ENCODE measurements at regions not wholly inside any gene's neighbourhood (a gene's known extent, or its start where the extent isn't known, plus 50 kb on each side); places are given as distances from the start of the nearest gene placed in this dataset.
A peak's percentile ranks its signal among the peaks of the same experiment; 100 is the strongest.

- Histone ChIP-seq H3K4me3 (no peak overlapping the region), H3K4me1 (no peaks in the 10 kb centered on the region)
Measured at GRCh38 chr6:40733770-40734396, 146.7 kb upstream of the LRFN2 start.

GRCh38 chr6:40733290-40733689 lies 146.1 kb upstream of the LRFN2 start:
- H3K36me3 ChIP-seq (replicated peaks), result no peaks in the 10 kb centered on the region
- no peak for DNase-seq (ENCODE audit: low spot score in 2 of 2)
- H3K4me3 ChIP-seq, result no peak overlapping the region
- H3K4me1 ChIP-seq, result no peaks in the 10 kb centered on the region
- no peaks in the 10 kb centered on the region for H3K9me3 ChIP-seq
- in situ Hi-C loops (cut with MboI; ENCODE audit: low sequenced_read_pairs), result no loop called here
- H3K27me3 ChIP-seq (ENCODE audit: low read depth), result 0 out of 2 replicates have a peak, but pooled peaks cover 3% of the 10 kb centered on the region

More at GRCh38 chr6:40733770-40734396, 146.7 kb upstream of the LRFN2 start:
- DNase-seq (ENCODE audit: low spot score in 2 of 2), result no peak
- in situ Hi-C loops (cut with MboI; ENCODE audit: low sequenced_read_pairs), result no loop called here
- H3K27me3 ChIP-seq (ENCODE audit: low read depth), result 0 out of 2 replicates have a peak, but pooled peaks cover 3% of the 10 kb centered on the region
- no peaks in the 10 kb centered on the region for H3K9me3 ChIP-seq
- H3K36me3 ChIP-seq (replicated peaks), result no peaks in the 10 kb centered on the region

DNA sequence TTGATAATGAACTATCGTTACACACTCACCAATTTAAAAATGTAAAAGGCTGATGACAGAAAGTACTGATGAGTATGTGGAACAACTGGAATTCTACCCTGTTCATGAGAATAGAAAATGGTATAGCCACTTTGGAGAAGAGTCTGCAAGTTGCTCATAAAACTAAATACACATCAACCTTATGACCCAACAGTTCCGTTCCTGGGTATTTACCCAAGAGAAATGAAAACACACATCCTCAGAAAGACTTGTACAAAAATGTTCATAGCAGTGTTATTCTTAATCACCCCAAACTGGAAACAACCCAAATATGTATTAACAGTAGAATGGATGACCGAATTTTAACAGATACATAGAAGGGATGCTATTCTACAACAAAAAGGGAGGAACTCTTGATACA lies 145.7 kb upstream of the LRFN2 start:
- H3K4me3 ChIP-seq, result no peak overlapping the region
- in situ Hi-C loops (cut with MboI; ENCODE audit: low sequenced_read_pairs), result no loop called here

DNA sequence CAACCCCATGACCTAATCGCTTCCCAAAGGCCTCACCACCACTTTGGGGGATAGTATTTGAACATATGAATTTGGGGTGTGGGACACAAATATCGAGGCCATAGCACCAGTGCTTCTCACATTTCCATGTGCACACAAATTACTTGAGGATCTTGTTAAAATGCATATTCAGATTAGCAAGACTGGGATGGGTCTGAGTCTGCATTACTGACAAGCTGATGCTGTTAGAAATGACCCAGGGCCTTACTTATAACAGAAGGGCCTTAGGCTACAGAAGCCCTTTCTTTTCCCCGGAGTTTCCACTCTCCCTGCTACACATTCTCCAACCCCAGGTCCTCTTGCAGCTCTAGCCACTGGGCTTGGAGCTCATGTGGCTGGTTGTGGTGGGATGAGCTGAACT lies 141.5 kb upstream of the LRFN2 start:
- no peaks in the 10 kb centered on the region for H3K4me1 ChIP-seq
- H3K36me3 ChIP-seq (replicated peaks), result no peaks in the 10 kb centered on the region
- DNase-seq (ENCODE audit: low spot score in 2 of 2), result no peak
- H3K27me3 ChIP-seq (ENCODE audit: low read depth), result no peaks in the 10 kb centered on the region
- H3K9me3 ChIP-seq, result no peaks in the 10 kb centered on the region
- in situ Hi-C loops (cut with MboI; ENCODE audit: low sequenced_read_pairs), result no loop called here
- no peak overlapping the region for H3K4me3 ChIP-seq

More for the DNA sequence above, 145.7 kb upstream of the LRFN2 start:
- no peaks in the 10 kb centered on the region for H3K4me1 ChIP-seq
- H3K9me3 ChIP-seq, result no peaks in the 10 kb centered on the region
- no peaks in the 10 kb centered on the region for H3K36me3 ChIP-seq (replicated peaks)
- no peak for DNase-seq (ENCODE audit: low spot score in 2 of 2)
- H3K27me3 ChIP-seq (ENCODE audit: low read depth), result 0 out of 2 replicates have a peak, but pooled peaks cover 3% of the 10 kb centered on the region

DNA sequence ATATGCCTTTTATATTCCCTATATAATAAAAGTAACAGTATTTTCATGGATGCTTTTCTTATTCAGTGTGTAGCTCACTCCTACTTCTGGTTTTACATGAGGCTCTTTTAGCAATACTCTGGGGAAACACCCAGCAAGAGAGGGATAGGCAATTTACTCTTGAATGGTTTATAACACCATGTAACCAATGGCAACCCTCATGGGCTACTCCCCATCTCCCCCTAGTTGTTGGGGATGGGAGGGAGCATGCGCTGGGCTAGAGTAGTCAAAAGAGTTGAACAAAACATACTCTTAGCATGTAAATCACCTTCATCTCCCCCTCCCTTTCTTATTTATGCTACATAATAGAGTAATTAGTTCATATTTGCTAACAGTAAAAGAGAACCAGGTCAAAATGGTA lies 140.1 kb upstream of the LRFN2 start:
- no peak overlapping the region for H3K4me3 ChIP-seq
- H3K27me3 ChIP-seq (ENCODE audit: low read depth), result no peaks in the 10 kb centered on the region
- no peaks in the 10 kb centered on the region for H3K36me3 ChIP-seq (replicated peaks)
- no peaks in the 10 kb centered on the region for H3K4me1 ChIP-seq
- in situ Hi-C loops (cut with MboI; ENCODE audit: low sequenced_read_pairs), result no loop called here
- DNase-seq (ENCODE audit: low spot score in 2 of 2), result peak in 1 of 2 experiments; percentile 32
- H3K9me3 ChIP-seq, result no peaks in the 10 kb centered on the region

DNA sequence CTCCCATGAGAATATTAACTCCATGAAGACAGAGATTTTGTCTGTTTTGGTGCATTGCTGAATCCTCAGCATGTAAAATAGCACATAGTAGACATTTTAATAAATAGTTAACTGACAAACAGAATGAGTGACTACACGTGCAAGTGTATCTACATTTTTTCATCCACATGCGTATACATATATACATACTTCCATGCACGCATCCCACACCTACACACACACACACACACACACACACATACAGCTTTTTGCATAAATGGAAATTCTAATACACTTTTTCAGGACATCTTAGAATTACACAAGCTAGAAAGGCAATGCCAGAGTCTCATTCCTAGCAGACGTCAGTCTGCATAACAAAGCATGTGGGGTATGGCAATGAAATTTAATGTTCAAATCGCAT lies 139.7 kb upstream of the LRFN2 start:
- H3K36me3 ChIP-seq (replicated peaks), result no peaks in the 10 kb centered on the region
- H3K9me3 ChIP-seq, result no peaks in the 10 kb centered on the region
- no peak overlapping the region for H3K4me3 ChIP-seq
- in situ Hi-C loops (cut with MboI; ENCODE audit: low sequenced_read_pairs), result no loop called here
- no peak for DNase-seq (ENCODE audit: low spot score in 2 of 2)
- H3K27me3 ChIP-seq (ENCODE audit: low read depth), result no peaks in the 10 kb centered on the region
- no peaks in the 10 kb centered on the region for H3K4me1 ChIP-seq

DNA sequence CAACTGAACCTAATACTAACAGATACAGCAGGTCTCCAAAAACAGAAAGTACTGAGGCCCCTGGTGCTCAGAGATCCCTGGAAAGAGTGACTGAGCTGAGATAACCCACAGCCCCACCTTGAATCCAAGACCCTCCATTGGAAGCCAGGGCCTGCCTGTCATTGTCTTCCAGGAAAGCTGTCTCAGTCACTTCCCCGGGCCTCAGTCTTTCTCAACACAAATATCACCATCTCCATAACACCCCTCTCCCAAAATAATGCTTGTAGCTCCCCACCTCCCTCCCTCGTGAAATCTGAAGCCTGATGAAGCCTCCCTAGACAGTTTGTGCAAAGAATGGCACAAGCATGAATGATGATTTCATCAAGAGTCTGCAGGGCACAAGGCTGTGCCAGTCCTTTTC lies 138.2 kb upstream of the LRFN2 start:
- Histone ChIP-seq H3K36me3 (replicated peaks) (no peaks in the 10 kb centered on the region), H3K27me3 (ENCODE audit: low read depth) (no peaks in the 10 kb centered on the region), H3K9me3 (no peaks in the 10 kb centered on the region), H3K4me1 (no peaks in the 10 kb centered on the region), H3K4me3 (no peak overlapping the region)
- no peak for DNase-seq (ENCODE audit: low spot score in 2 of 2)
- in situ Hi-C loops (cut with MboI; ENCODE audit: low sequenced_read_pairs), result no loop called here

DNA sequence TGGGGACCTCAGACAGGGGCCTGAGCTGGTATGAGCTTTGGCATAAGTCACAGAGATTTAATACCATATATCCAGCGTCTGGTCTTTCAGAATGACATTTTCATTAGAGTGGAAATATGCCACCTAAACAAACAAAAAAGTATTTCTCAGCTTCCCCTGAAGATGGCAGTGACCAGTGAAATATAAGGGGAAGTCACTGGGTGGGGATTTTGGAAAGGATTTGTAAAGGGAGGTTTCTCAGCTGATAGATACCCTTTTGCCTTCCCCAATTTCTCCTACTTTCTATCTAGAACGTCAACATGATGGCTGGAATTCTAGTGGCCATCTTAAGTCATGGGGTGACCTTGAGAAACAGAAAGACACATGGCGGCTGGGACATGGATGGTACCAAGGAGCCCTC lies 137.7 kb upstream of the LRFN2 start:
- Histone ChIP-seq H3K36me3 (replicated peaks) (no peaks in the 10 kb centered on the region), H3K4me1 (no peaks in the 10 kb centered on the region), H3K27me3 (ENCODE audit: low read depth) (no peaks in the 10 kb centered on the region), H3K9me3 (no peaks in the 10 kb centered on the region), H3K4me3 (no peak overlapping the region)
- no peak for DNase-seq (ENCODE audit: low spot score in 2 of 2)
- in situ Hi-C loops (cut with MboI; ENCODE audit: low sequenced_read_pairs), result no loop called here

DNA sequence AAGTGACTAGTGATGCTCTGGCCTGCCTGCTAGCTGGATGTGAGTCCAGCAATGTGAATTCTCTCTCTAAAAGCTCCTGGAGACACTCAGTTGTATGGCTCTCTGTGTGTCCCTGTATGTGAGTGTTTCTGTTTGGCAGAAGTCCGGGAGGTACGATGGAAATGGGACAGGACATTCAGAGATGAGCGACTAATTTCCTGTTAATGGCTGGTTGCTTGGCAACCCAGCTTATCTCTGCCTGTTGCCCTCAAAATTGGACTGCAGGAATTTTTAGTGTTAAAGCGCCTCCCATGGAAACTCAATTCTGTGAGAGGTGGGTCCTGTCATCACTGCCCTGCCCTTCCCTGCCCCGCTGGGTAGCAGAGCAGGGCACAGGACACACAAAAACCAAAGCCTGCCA lies 136.8 kb upstream of the LRFN2 start:
- in situ Hi-C loops (cut with MboI; ENCODE audit: low sequenced_read_pairs), result no loop called here
- no peaks in the 10 kb centered on the region for H3K27me3 ChIP-seq (ENCODE audit: low read depth)
- H3K4me3 ChIP-seq, result no peak overlapping the region
- DNase-seq (ENCODE audit: low spot score in 2 of 2), result no peak
- H3K4me1 ChIP-seq, result no peaks in the 10 kb centered on the region
- no peaks in the 10 kb centered on the region for H3K36me3 ChIP-seq (replicated peaks)
- H3K9me3 ChIP-seq, result no peaks in the 10 kb centered on the region

- no peaks in the 10 kb centered on the region for H3K9me3 ChIP-seq
- H3K36me3 ChIP-seq (replicated peaks), result no peaks in the 10 kb centered on the region
- no peaks in the 10 kb centered on the region for H3K4me1 ChIP-seq
- DNase-seq (ENCODE audit: low spot score in 2 of 2), result no peak
- no peak overlapping the region for H3K4me3 ChIP-seq
- in situ Hi-C loops (cut with MboI; ENCODE audit: low sequenced_read_pairs), result no loop called here
- H3K27me3 ChIP-seq (ENCODE audit: low read depth), result no peaks in the 10 kb centered on the region
Measured at GRCh38 chr6:40722553-40723258, 135.5 kb upstream of the LRFN2 start.

GRCh38 chr6:40722091-40722490 lies 134.9 kb upstream of the LRFN2 start:
- Histone ChIP-seq H3K4me3 (no peak overlapping the region), H3K27me3 (ENCODE audit: low read depth) (no peaks in the 10 kb centered on the region), H3K9me3 (no peaks in the 10 kb centered on the region), H3K36me3 (replicated peaks) (no peaks in the 10 kb centered on the region), H3K4me1 (no peaks in the 10 kb centered on the region)
- no peak for DNase-seq (ENCODE audit: low spot score in 2 of 2)
- in situ Hi-C loops (cut with MboI; ENCODE audit: low sequenced_read_pairs), result no loop called here

GRCh38 chr6:40721271-40721952 lies 134.2 kb upstream of the LRFN2 start:
- no peaks in the 10 kb centered on the region for H3K4me1 ChIP-seq
- H3K9me3 ChIP-seq, result no peaks in the 10 kb centered on the region
- no peak overlapping the region for H3K4me3 ChIP-seq
- H3K36me3 ChIP-seq (replicated peaks), result no peaks in the 10 kb centered on the region
- in situ Hi-C loops (cut with MboI; ENCODE audit: low sequenced_read_pairs), result no loop called here
- no peaks in the 10 kb centered on the region for H3K27me3 ChIP-seq (ENCODE audit: low read depth)
- DNase-seq (ENCODE audit: low spot score in 2 of 2), result no peak

DNA sequence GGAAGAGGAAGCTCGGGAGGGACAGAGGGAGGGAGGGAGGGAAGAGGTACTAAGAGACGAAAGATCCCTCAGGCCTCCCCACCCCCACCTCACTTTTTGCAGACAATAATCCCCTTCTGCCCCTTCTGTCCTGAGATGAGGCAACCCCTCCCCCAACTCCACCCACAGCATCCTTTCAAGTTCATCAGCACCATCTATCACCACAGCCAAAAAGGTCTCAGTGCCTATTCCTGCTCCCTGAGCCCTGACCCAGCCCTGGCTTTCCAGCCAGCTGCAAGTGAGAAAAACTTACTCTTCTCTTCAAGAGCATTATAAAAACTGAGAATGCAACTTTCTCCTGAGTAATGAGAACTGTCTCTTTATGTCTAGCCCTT lies 133.2 kb upstream of the LRFN2 start:
- no peaks in the 10 kb centered on the region for H3K4me1 ChIP-seq
- no peaks in the 10 kb centered on the region for H3K36me3 ChIP-seq (replicated peaks)
- no peak overlapping the region for H3K4me3 ChIP-seq
- no peak for DNase-seq (ENCODE audit: low spot score in 2 of 2)
- no peaks in the 10 kb centered on the region for H3K9me3 ChIP-seq
- no peaks in the 10 kb centered on the region for H3K27me3 ChIP-seq (ENCODE audit: low read depth)
- in situ Hi-C loops (cut with MboI; ENCODE audit: low sequenced_read_pairs), result no loop called here

DNA sequence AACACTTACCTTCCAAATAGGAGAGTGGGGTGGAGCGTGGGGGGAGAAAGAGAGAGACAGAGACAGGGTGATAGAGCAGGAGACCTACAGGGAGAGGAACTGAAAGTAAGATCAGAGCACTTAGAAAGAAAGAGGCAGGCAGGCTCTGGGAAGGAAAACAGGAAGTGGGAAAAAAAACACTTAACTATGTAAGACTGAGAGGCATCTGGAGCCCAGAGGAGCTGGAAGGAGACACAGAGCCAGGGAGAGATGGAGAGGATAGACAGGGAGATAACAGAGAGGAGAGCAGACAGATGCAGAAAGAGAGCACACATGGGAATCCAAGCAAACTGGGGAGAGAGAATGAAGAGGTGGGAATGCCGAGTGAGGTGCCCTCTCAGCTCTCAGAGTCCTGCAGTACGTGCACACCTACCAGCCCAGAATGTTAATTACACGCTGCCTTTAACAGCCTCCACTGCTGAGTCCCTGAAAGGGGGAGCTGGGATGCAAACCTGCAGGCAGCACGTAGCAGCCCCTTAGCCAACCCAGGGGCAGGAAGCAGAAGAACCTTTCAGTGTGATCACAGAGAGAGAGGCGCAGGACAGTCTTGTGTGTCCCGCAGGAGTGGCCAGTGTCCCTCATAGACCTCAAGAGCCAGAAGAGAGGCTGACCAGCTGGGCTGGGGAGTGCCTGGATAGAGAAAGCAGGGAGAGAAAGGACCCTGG lies 132.7 kb upstream of the LRFN2 start:
- in situ Hi-C loops (cut with MboI; ENCODE audit: low sequenced_read_pairs), result no loop called here
- Histone ChIP-seq H3K27me3 (ENCODE audit: low read depth) (no peaks in the 10 kb centered on the region), H3K36me3 (replicated peaks) (no peaks in the 10 kb centered on the region), H3K4me3 (no peak overlapping the region), H3K9me3 (no peaks in the 10 kb centered on the region), H3K4me1 (no peaks in the 10 kb centered on the region)
- DNase-seq (ENCODE audit: low spot score in 2 of 2), result no peak
